RWPE2 (cell line): ENCODE measurements at regions not wholly inside any gene's neighbourhood (a gene's known extent, or its start where the extent isn't known, plus 50 kb on each side); places are given as distances from the start of the nearest gene placed in this dataset.
"Not testable (repeated sequence)": the region's sequence is repeated elsewhere in the genome, so short reads cannot be mapped to it uniquely, and the experiment has no call there.

Experiments
- ATAC-seq: fragments of 200-7000 bp; cut with Tn5 transposase; 3 replicates; pipeline ENCODE4 v1.9.1; 2021; ENCODE audit warnings: low read depth
- DNase-seq: peaks from one replicate; pipeline ENCODE4 v3.0.0-alpha.2; 2020; ENCODE audit warnings: low spot score
- H3K27ac ChIP-seq: fragments of 450-650 bp; 2 replicates; pipeline ENCODE4 v1.5.1; 2017; ENCODE audit warnings: mild to moderate bottlenecking; ENCODE audit not compliant: poor library complexity, severe bottlenecking
- H3K27me3 ChIP-seq: fragments of 250-450 bp; sonication (Bioruptor Pico); 2 replicates; pipeline ENCODE4 v1.5.1; 2021; ENCODE audit warnings: mild to moderate bottlenecking, moderate library complexity; ENCODE audit not compliant: insufficient read depth, poor library complexity, severe bottlenecking
- H3K36me3 ChIP-seq: fragments of 250-450 bp; sonication (Bioruptor Pico); 2 replicates; pipeline ENCODE4 v1.5.1; 2020; ENCODE audit warnings: low read depth, mild to moderate bottlenecking, moderate library complexity
- H3K4me1 ChIP-seq: fragments of 250-450 bp; sonication (Bioruptor Pico); 2 replicates; pipeline ENCODE4 v1.5.1; 2021; ENCODE audit warnings: mild to moderate bottlenecking, moderate library complexity; ENCODE audit not compliant: insufficient read depth, poor library complexity, severe bottlenecking
- H3K4me3 ChIP-seq: fragments of 250-450 bp; sonication (Bioruptor Pico); 2 replicates; pipeline ENCODE4 v1.5.1; 2021; ENCODE audit warnings: mild to moderate bottlenecking, moderate library complexity; ENCODE audit not compliant: severe bottlenecking
- H3K9me3 ChIP-seq: fragments of 250-450 bp; sonication (Bioruptor Pico); 2 replicates; pipeline ENCODE4 v1.5.1; 2021; ENCODE audit warnings: mild to moderate bottlenecking, moderate library complexity; ENCODE audit not compliant: severe bottlenecking
- CTCF ChIP-seq: fragments of 450-650 bp; IDR thresholded peaks from one replicate; pipeline ENCODE4 v1.5.1; 2017; ENCODE audit warnings: mild to moderate bottlenecking, moderate library complexity; ENCODE audit not compliant: poor library complexity, severe bottlenecking

- Histone ChIP-seq H3K27me3 (no peaks in the 10 kb centered on the region), H3K36me3 (no peaks in the 10 kb centered on the region), H3K4me3 (no peak overlapping the region), H3K9me3 (peaks cover 2% of the 10 kb centered on the region), H3K27ac (no peak overlapping the region), H3K4me1 (peaks cover 4% of the 10 kb centered on the region)
- DNase-seq (no peak), ATAC-seq (no peak)
- no peak for TF ChIP-seq CTCF
These were observed 213.8 kb downstream of the C9orf152 start for GRCh38 chr9:109994141-109994540.

GRCh38 chr9:109996936-109997580 is 210.9 kb downstream of the C9orf152 start:
- Histone ChIP-seq H3K27ac (no peak overlapping the region), H3K27me3 (no peaks in the 10 kb centered on the region), H3K36me3 (no peaks in the 10 kb centered on the region), H3K9me3 (peaks cover 2% of the 10 kb centered on the region), H3K4me3 (no peak overlapping the region), H3K4me1 (peaks cover 4% of the 10 kb centered on the region)
- TF ChIP-seq CTCF: no peak
- DNase-seq (no peak), ATAC-seq (no peak)

DNA sequence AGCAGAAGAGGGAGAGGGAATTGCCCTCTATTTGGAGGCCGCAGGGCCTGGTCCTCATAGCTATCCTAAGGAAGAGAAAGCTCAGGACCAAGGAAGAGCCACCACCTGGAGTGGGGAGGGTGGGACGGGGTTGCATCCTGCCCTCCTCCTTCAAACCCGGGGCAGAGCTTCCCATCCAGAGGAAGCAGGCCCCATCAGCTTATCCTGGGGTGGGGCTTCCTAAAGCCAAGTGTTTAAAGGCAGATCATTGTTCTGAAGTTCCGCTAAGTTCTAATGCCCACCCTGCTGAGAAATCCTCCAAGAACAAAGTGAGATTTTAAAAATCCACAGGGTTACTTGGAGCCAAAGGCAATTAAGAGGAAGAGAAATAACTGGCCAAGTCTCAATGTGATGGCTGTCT is 210.3 kb downstream of the C9orf152 start:
- no peaks in the 10 kb centered on the region for H3K9me3 ChIP-seq
- H3K4me3 ChIP-seq: no peak overlapping the region
- DNase-seq: no peak
- ATAC-seq: no peak
- H3K36me3 ChIP-seq: no peaks in the 10 kb centered on the region
- H3K4me1 ChIP-seq: peaks cover 4% of the 10 kb centered on the region
- H3K27me3 ChIP-seq: no peaks in the 10 kb centered on the region
- TF ChIP-seq CTCF: no peak
- H3K27ac ChIP-seq: no peak overlapping the region

DNA sequence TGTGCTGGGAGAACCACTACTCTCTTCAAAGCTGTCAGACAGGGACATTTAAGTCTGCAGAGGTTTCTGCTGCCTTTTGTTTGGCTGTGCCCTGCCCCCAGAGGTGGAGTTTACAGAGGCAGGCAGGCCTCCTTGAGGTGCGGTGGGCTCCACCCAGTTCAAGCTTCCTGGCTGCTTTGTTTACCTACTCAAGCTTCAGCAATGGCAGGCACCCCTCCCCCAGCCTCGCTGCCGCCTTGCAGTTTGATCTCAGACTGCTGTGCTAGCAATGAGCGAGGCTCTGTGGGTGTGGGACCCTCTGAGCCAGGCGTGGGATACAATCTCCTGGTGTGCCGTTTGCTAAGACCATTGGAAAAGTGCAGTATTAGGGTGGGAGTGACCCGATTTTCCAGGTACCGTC is 202.4 kb downstream of the C9orf152 start:
- not testable (repeated sequence) for H3K27ac ChIP-seq, H3K4me3 ChIP-seq

DNA sequence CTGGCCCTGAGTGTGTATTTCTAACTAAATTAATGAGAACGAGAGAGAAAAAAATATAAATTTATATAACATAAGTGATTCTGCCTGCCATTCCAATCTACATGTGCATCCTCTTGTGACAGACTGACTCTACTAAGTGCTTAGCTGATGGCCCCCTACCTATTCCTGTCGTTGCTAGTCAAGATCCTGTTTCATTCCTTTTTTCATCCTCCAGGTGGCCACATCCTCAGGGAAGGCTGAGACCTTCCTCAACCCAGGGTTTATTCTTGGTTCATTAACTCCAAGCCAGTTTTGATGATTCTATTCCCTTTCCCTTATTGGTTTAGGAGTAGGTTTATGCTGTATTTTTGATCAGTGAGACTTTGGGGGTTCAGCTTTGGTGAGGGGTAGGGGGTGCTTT is 201.3 kb downstream of the C9orf152 start:
- H3K4me1 ChIP-seq: no peaks in the 10 kb centered on the region
- no peak for ATAC-seq
- no peaks in the 10 kb centered on the region for H3K27me3 ChIP-seq
- TF ChIP-seq CTCF: peak; percentile 18
- DNase-seq: no peak
- H3K27ac ChIP-seq: no peak overlapping the region
- H3K36me3 ChIP-seq: no peaks in the 10 kb centered on the region
- H3K9me3 ChIP-seq: no peaks in the 10 kb centered on the region
- H3K4me3 ChIP-seq: no peak overlapping the region

More for the DNA sequence above, 202.4 kb downstream of the C9orf152 start:
- not testable (repeated sequence) for H3K4me1 ChIP-seq, DNase-seq, H3K36me3 ChIP-seq, H3K27me3 ChIP-seq, H3K9me3 ChIP-seq, ATAC-seq
